RWPE1 (cell line): ENCODE measurements at regions not wholly inside any gene's neighbourhood (a gene's known extent, or its start where the extent isn't known, plus 50 kb on each side); places are given as distances from the start of the nearest gene placed in this dataset.

ENCODE experiments used
- CTCF ChIA-PET: fragments of 350-600 bp; sonication (Branson Sonifier 250); formaldehyde crosslinking; extraction: SDS; loops from one replicate; lab custom pipeline; 2021; lab: Yijun Ruan, JAX
- POLR2A ChIA-PET: fragments of 400-600 bp; formaldehyde crosslinking; extraction: SDS; loops from one replicate; lab custom pipeline; 2020; ENCODE audit warnings: antibody characterized with exemption; ENCODE audit not compliant: low non-redundant PET; lab: Yijun Ruan, JAX
- DNase-seq: peaks from one replicate; pipeline ENCODE4 v3.0.0; 2012; ENCODE audit warnings: low spot score
- H3K27ac ChIP-seq: fragments of 450-650 bp; 2 replicates; pipeline ENCODE4 v1.5.1; 2017
- TF ChIP-seq, protein P1 (sequence below): fragments of 450-650 bp; conservative IDR thresholded peaks from 2 replicates; pipeline ENCODE4 v1.5.1; 2017; ENCODE audit warnings: low read depth, mild to moderate bottlenecking

DNA sequence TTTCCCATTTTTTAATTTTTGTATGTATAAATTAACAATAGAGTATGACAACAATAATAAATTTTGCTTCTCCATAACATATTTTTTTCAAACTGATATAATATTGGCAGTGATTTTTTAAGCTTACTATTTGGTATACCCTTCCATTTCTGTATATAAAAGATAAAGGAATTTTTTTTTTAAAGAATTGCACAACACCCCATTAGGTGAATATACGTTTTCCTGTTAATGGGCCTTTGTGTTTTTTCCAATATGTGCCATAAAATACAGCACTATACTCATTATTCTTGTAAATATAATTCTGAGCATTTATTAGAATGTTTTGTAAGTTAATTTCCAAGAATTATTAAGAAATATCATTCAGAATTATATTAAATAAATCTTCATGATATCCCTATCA, 515.2 kb upstream of the RGS18 start:
- POLR2A ChIA-PET: no interaction called here
- no peak for DNase-seq
- no peak overlapping the region for H3K27ac ChIP-seq
- CTCF ChIA-PET: no interaction called here
- TF ChIP-seq, protein P1, sequence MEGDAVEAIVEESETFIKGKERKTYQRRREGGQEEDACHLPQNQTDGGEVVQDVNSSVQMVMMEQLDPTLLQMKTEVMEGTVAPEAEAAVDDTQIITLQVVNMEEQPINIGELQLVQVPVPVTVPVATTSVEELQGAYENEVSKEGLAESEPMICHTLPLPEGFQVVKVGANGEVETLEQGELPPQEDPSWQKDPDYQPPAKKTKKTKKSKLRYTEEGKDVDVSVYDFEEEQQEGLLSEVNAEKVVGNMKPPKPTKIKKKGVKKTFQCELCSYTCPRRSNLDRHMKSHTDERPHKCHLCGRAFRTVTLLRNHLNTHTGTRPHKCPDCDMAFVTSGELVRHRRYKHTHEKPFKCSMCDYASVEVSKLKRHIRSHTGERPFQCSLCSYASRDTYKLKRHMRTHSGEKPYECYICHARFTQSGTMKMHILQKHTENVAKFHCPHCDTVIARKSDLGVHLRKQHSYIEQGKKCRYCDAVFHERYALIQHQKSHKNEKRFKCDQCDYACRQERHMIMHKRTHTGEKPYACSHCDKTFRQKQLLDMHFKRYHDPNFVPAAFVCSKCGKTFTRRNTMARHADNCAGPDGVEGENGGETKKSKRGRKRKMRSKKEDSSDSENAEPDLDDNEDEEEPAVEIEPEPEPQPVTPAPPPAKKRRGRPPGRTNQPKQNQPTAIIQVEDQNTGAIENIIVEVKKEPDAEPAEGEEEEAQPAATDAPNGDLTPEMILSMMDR: no peak

DNA sequence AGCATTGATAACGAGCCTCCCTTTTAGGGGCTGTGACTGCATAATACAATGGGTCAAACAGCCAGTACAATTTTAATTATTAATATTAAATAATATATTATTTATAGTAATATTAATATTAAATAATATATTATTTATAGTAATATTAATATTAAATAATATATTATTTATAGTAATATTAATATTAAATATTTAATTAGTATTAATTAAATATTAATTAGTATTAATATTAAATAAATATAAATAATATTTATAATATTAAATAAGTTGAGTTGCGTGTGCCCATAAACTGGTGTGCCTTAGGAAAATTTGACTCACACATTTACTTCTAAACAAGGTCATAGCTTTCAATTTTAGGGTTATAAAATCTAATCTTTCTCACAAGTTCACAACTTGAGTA, 509.3 kb upstream of the RGS18 start:
- no peak for DNase-seq
- H3K27ac ChIP-seq: no peak overlapping the region
- POLR2A ChIA-PET: no interaction called here
- CTCF ChIA-PET: no interaction called here
- TF ChIP-seq, protein P1: no peak

DNA sequence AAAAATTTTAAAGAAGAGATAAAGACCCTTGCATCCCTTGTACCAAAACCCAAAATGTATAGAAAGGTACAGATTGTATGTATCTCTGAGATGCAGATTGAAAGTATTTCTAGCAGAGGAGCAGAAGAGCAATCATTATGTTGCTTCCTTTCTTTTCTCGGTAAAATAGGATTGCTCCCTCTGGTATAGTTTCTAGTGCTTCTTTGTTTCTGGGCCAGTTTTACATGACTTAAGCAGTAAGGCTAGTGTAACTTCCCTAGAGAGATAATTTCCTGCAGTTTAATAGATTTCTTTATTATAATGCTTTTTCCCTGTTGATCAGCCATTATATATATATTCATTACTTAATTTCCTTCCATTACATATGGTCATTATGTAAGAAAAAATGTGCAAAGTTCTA, 496.2 kb upstream of the RGS18 start:
- DNase-seq: no peak
- CTCF ChIA-PET: no interaction called here
- POLR2A ChIA-PET: no interaction called here

DNA sequence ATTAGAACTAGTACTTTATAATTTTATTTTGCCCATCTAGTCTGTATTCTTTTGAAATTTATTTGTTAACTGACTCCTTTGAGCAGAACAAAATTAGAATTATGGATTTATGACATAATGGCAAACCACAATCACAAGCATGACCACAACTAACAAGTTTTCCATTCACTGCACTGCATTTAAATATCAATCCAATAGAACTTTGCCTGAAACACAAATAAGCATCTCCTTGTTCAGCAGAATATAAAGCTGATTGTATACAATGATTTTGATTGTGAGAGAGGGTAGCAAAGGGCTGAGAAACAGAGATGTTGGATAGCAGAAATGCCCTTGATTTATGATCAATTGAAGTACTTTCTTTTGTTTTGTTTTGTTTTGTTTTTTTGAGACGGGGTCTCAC, 495.5 kb upstream of the RGS18 start:
- ChIA-PET POLR2A (no interaction called here), CTCF (no interaction called here)
- no peak overlapping the region for H3K27ac ChIP-seq
- no peak for DNase-seq
- TF ChIP-seq, protein P1: no peak

More for the DNA sequence above, 496.2 kb upstream of the RGS18 start:
- TF ChIP-seq, protein P1: no peak
- H3K27ac ChIP-seq: no peak overlapping the region

DNA sequence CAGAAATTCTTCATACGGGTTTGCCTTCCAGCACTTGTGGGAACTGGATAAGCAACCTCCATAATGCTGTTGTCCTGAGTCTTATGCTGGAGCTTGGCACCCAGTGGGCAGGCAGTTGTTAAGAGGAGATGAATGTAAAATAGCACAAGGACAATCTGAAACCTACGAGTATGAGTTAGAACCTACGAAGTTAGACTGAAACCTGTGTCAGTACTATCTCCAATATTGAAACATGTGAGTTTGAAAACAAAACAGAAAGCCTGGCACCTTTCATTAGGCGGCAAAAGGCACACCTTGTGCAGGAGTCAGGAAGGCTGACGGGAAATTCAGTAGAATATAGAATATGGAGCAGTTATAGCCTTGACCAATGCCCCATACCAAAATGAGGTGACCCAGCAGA, 489.7 kb upstream of the RGS18 start:
- ChIA-PET CTCF (interaction anchor here (0.5 kb wide), 1 partner anchor 1384 kb away, joined by 3 read pairs; no protein-coding TSS in a partner anchor), POLR2A (no interaction called here)
- TF ChIP-seq, protein P1: no peak

DNA sequence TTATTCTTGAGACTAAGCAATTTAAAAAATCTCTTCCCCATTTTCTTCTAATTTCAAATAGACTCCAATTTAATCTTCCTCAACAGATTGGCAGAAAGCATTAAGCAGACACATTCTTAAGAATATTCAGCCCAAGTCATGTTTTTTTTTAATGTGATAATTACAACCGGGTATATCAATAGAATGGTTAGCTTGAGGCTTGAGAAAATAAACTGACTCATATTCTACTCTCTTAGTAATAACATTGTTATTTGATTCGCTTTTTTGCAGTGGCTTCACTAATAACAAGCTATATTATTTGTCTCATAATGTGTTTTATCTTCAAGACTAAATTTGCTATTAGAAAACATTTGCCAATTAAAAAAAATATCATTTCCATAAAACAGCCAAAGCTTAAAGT, 488.6 kb upstream of the RGS18 start:
- CTCF ChIA-PET: no interaction called here
- POLR2A ChIA-PET: no interaction called here
- no peak overlapping the region for H3K27ac ChIP-seq
- peak; percentile 13 for DNase-seq
- TF ChIP-seq, protein P1: no peak

More for the DNA sequence above, 489.7 kb upstream of the RGS18 start:
- H3K27ac ChIP-seq: no peak overlapping the region
- no peak for DNase-seq

DNA sequence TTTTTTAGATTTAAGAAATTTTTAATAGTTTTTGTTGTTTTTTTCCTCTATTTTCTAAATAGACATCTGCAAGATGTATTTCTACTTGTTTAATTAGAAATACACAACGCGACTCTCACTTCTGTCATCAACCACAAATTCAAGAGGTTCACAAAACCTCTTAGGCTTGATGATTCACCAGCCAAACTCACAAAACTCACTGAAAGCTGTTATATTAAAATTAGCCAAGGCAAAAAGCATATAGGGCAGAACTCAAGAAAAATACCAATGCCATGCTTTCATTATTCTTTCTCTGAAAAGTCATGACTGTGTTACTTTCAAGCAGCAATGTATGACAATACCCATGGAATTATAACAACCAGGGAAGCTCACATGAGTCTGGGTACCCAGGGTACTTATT, 487.0 kb upstream of the RGS18 start:
- POLR2A ChIA-PET: no interaction called here
- TF ChIP-seq, protein P1: no peak
- CTCF ChIA-PET: no interaction called here
- no peak overlapping the region for H3K27ac ChIP-seq
- DNase-seq: no peak
